ENCODE measurements at regions not wholly inside any gene's neighbourhood (a gene's known extent, or its start where the extent isn't known, plus 50 kb on each side); places are given as distances from the start of the nearest gene placed in this dataset.
"Not testable (repeated sequence)": the region's sequence is repeated elsewhere in the genome, so short reads cannot be mapped to it uniquely, and the experiment has no call there.

DNA sequence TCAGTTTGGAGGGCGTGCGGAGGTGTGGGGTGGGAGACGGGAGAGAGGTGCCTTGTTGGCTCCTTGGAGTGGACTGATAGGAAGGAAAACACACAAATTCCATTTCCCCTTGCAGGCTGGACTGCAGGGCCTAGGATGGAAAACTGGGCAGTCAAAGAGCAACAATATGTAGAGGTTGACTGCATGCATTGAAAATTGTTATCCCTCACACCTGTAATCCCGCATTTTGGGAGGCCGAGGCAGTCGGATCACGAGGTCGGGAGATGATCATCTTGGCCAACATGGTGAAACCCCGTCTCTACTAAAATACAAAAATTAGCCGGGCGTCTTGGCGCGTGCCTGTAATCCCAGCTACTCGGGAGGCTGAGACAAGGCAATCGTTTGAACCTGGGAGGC is 128.2 kb downstream of the PPIAL4G start:
- DNase-seq, result no peak

DNA sequence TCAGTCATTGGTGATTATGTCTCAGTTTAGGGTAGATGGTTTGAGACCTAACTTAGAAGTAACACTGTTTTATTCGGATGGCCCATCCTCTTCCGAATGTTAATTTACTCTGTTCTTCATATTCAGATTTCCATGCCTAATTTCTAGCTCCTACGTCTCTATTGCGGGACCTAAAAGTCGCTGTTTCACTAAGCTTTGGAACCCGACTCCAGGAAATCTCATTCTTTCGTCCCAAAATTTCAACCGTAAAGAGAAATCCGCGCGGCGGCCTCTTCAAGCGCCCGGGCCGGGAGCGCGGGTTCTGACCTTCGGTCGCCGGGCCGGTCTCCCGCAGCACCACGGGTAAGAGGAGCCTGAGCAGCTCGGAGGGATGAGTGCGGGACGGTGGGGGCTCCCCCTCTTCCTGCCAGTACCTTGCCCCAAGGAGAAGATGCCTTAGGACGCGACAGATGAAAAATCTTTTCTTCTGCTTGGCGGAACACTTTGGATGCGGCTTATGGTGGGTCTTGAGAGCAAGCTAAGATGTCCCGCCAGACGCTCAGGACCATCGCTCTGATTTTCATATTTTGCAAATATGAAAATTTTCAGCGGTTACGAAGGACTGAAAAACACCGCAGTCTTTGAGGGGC is 128.7 kb downstream of the PPIAL4G start:
- no peak for DNase-seq

DNA sequence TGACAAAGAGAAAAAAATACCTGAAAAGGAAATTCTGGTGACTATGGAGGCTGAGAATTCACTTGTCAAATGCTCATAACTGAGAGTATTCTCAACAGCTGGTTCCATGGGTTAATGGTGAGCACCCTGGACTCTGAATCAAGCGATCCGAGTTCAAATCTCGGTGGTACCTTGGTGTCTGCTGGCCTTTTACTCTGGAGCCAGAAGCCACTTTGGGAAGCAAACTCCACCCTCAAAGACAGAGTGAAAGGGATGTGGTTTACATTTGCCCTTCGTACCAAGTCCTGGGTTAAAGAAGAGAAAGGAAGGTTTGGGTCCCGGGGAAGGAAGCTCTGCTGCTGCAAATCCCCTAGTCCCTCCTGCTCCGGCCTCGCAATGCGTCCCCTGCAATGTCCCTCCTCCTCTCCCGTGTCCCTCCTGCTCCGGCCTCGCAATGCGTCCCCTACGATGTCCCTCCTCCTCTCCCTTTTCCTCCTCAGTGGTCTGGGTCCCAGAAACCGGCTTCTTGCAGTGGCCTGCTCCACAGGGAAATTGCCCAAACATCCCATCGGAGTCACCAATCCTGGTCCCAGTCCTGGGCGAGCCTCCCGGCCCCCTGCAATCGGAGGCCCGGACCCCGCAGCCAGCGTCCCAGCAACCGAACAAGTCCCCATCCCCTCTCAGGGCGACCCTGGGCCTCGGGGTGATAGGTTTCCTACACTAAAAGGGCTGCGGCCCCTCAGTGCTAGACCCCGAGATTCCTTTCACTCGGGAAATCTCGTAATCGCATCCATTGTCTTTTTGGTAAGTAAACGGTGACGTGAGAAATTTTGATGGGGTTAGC is 129.4 kb downstream of the PPIAL4G start:
- no peak for DNase-seq

DNA sequence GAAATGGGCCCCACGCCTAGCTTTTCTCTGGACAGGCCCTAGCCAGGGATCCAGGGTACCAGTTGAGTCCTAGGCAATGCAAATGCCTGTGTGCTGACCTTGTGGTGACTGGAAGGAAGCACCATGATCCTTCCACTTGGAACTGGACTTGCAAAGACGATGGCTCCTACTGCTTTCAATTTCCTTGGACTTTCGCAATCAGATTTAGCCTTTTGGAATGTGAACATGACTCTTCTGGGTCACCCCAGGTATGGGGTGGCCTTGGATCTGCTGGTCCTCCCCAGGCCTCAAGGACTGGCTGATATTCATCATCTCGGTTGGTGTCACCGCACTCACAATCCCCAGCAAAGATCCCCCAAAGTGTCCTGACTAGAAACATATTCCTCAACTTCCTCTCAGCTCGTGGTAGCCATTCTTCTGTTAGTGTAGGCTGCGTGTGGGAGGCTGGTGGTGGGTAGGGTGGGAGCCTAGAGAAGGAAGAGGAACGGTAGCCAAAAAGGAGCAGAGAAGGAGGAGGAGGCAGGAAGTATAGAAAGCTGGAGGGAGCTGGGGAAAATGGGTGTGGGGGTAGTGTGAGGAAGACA is 130.5 kb downstream of the PPIAL4G start:
- DNase-seq, result no peak

DNA sequence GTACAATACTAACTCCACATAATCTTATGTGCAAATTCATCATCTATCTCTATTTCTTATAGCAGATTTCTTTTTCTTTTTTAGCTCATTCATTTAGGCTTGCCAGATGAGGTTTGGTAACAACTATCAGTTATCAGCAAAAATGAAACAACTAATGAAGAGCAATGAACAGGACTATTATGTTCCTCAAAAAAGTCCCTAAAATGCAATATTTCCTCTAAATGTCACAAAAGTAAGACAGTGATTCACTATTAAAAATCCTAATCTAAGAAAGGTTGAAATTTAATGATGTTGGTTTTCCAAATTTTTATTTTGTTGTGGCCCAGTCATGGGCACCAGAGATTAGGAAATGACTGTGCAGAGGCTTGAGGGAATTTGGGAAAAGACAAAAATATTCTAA is 135.3 kb downstream of the PPIAL4G start:
- DNase-seq, result no peak

DNA sequence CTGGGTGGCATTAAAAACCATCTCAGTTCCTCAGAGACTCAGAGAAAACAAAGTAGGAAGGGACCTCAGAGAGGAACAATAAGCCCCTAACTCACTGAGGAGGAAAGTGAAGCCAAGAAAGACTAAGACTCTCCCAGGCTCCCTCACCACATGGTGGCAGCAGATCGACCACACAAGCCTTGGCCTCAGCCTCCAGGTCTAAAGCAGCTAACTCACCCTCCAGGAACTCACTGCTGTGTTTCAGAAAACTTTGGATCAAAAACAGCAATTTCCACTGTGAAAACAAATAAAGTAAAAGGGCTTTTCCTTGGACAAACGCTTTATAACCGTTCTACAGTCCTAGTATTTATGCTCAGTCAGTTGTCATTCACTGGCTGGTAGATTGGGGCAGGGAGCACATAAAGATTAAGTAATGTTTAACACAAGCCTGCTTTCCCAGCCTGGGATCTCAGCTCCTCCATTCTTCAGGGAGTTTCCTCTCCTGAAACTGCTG is 137.4 kb downstream of the PPIAL4G start:
- DNase-seq, result not testable (repeated sequence)

DNA sequence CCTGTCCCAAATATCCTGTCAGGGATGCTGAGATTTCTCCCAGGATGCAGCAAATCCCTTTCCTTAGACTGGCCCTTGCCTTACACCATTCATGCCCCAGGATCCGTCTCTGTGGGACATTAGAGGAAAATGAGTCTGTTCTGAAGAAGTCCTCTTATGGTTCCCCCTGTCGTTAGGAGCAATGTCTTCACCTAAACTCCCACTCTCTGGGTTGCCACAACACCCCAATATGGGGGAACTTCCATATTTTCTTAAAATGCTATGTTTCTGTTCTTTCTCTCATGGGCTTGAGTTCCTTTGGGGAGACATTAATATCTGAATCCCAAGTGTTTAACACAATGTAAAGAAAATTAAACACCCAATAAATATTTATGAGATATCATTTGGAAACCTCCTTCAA is 138.5 kb downstream of the PPIAL4G start:
- DNase-seq, result not testable (repeated sequence)

DNA sequence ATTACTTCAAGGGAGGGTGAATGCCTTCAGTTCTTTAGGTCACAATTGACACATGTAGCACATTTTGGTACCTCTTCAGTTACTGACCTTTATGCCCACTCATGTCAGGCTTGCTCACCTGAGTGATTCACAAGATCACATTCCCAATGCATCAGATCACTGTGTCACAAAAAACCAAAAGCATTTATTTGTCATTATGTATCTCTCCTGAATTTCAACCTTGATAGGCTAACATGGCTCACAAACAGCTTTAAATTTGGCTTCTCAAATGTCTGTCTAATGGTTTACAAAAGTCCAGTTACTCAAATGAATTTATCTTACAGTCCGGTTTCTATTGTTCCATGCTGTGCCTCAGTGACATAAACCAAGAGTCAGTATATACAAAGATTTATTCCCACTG is 141.4 kb downstream of the PPIAL4G start:
- not testable (repeated sequence) for DNase-seq

DNA sequence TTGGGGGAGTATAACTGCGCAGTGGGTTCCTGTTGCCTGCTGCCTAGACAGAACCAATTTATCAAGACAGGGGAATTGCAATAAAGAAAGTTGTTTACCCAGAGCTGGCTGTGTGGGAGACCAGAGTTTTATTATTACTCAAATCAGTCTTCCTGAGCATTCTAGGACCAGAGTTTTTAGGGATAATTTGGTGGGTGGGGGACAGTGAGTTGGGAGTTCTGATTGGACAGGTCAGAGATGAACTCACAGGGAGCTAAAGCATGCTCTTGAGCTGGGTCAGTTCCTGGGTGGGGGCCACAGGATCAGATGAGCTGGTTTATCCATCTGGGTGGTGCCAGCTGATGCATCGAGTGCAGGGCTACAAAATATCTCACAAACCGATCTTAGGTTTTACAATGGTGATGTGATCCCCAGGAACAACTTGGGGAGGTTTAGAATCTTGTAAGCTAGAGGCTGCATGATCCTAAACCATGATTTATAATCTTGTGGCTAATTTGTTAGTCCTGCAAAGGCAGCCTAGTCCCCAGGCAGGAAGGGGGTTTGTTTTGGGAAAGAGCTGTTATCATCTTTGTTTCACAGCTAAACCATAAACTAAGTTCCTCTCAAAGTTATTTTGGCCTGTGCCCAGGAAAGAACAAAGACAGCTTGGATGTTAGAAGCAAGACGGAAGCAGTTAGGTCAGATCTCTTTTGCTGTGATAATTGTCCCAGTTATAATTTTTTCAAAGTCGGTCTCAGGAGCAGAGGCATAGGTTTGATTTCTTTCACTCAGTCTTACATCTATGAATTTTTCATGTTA is 146.8 kb downstream of the PPIAL4G start:
- not testable (repeated sequence) for DNase-seq

DNA sequence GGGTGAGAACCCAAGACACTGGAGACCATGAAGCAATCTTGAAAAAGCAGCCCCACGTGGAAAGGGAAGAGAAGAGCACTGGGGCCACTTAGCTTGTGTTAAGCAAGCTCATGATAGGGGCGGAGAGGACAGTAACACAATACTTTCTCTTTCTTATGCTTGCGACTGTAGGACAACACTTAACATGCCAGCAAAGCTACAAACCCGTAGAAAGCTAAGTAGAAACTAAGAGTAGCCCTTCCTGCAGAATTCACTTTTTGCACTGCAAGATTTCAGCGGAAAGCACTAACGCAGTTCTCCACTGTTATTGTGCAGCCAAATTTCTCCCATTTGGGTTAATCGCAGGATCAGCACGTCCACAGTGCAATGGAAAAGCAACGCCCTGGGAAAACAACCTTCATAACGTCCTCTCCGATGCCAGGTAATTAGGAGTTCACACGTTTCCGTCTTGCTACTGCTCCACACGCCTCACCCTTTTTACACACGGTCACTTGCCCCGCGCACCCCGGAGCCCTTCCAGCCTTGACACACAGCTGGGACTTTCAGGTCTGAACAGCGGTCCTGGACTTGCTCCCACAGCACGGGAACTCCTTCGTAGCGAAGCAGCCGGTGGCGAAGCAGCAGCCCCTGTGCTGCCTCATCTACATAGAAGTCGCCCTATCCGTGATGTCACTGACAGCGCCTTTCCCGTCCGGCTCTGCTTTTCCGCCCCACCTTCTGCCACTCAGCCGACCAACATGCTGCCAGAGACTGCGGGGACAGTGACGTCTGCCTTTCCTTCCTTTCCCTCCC is 148.6 kb downstream of the PPIAL4G start:
- DNase-seq, result peak; percentile 73

DNA sequence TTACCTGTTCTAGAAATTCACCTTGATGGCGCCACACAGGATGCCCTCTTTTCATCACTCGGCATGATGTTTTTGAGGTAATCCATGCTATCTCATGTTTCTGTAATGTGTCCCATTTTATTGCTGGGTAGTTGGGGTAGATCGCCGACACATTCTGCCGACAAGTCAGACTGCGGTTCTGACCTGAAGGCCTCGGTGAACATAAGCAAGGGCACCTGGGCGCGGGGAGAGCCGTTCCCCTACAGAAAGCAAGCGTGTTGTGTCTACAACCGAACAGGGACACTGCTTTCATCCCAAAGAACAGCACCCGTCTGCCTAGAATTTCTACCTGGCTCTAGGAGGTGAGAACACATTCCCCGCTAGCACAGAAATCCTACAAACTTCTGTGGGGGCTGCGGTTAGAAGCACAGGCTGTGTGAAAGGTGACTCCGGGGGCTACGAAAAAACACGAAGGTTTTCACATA is 149.2 kb downstream of the PPIAL4G start:
- no peak for DNase-seq

DNA sequence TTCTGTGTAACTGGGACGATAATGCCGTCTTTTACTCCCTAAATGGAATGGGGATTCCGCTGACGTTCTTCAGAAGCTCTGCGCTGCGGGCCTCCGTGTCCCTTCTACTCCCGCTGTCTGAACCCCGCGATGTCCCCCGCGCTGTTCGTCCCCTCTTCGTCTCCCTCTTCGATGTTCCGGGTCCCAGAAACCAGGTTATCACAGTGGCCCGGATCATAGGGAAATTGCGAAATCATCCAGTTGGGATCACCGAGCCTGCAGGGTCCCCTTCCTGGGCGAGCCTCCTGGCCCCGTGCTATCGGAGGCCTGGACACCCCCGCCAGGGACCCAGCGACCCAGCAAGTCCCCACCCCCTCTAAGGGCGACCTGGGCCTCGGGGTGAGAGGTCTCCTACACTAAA is 154.2 kb downstream of the PPIAL4G start:
- DNase-seq, result no peak

DNA sequence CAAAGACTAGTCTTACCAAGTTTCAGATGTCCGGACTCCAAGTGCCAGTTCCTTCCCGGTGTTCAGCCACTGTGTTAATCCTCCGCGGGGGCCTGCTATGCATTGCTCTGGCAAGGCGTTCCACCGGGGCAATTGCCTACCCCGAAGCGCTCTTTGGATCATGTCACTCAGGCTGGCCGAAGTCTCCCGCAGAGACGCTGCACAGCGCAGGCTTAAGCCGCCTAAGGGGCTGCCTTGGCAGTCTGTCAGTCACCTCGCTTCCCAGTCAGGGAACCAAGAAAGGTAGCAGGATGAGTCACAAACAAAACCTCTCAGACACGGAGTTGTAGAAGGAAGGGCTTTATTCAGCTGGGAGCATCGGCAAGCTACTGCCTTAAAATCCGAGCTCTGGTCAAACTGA is 158.1 kb downstream of the PPIAL4G start:
- DNase-seq, result not testable (repeated sequence)

DNA sequence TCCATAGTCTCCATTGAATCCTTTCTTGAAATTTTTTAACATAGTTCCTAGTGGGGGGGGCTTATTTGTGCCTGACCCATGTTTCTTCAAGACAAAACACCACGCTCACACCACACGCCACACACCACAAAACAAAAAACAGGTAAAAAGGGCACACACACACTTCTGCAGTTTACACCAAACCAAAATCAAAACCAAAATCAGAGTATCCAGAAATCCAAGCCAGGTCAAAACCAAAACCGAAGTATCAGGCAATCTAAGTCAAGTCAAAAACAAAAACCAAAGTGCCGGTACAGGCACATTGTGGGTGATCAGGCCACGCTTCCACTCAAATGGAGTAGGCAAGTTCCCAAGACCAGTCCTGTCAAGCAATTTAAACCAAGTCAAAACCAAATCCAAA is 158.6 kb downstream of the PPIAL4G start:
- DNase-seq, result not testable (repeated sequence)

DNA sequence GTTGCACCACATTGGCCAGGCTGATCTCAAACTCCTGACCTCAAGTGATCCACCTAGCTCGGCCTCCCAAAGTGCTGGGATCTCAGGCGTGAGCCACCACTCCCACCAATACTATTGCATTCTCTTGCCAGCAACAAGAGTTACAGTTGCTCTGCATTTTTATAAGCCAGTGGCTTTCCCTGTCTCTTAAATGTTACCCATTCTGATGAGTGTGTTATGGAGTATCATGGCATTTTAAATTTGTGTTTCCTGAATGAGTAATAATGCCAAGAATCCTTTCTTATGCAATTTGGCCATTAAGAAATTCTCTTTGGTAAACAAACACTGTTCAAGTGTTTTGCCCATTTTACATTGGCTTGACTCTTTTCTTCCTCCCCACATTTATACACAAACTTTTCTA is 163.0 kb downstream of the PPIAL4G start:
- DNase-seq, result not testable (repeated sequence)

DNA sequence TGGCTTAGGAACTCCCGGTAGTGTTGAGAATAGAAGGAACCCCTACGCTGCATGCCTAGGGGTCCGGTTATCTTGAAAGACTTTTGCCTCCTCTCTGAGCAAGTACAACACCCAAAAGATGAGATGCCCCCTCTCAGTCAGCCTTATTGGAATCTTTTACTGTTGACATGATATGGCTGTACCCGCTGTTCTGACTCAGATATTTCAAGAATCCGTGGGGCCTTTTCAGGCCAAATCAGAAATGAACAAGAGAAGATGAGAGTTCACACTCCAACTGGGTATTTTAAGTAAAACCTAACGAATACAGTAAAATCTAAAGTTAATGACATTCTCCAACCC is 164.2 kb downstream of the PPIAL4G start:
- no peak for DNase-seq

DNA sequence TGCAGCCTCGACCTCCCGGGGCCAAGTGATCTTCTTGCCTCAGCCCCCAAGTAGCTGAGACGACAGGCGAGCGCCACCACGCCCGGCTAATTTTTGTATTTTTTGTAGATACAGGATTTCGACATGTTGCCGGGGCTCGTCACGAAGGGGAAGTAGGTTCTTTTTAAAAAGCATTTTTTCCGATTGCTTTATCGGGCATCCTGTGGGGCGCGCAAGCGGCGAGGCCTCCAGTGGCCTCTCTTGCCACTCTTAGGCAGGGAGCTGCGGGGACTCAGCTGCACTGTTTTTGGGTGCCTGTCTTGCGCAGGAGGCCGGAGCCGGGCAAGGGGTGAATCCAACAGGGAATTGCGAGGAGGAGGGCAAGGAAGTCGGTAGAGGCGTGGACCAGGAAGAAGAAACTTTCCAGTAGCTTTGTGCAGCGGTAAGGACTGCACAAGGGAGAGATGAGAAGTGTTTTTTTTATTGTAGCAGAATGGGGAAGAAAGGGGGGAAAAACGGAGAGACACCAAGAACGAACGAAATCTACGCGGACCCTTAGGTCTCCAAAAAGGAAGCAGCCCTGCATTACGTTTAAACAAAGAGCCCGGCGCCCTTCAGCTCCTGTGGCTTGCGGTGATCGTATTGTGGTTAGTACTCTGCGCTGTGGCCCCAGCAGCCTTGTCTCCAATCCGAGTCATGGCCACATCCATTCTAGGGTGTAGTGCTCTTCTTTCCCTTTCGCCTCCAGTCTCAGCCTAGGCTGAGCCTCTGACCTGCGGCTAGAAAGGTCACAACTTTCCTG is 164.8 kb downstream of the PPIAL4G start:
- DNase-seq, result peak; percentile 46

DNA sequence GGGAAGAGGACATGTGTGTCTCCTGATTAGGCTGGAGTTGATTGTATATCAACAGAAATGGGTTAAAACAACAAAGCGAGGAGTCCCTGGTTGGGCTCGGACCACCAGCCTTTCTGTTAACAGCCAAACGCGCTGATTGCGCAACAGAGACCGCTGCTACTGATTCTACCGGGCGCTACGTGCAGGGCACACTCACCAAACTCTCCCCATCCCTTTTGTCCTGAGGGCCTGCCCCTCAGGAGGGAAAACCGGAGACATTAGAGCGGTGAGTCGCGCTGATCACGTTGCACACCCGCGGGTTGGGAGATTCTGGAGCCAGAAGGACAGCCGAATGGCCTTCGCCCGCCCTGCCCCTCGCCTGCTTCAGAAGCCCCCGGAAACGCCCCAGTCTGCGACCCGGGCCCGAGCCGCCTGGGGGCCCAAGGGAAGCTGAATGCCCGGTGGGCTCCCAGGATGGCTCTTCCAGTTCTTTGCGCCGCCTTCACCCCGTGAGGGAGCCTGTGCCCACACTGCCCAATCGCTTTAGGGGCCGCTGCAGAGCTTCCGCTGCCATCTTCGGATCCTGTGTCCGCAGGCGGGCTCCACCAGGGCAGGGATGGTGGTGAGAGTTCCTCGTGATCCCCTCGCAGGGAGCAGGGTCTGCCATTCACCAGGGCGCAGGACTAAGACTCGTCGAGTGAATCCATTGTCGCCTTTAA is 165.4 kb upstream of the NBPF11 start:
- no peak for DNase-seq

DNA sequence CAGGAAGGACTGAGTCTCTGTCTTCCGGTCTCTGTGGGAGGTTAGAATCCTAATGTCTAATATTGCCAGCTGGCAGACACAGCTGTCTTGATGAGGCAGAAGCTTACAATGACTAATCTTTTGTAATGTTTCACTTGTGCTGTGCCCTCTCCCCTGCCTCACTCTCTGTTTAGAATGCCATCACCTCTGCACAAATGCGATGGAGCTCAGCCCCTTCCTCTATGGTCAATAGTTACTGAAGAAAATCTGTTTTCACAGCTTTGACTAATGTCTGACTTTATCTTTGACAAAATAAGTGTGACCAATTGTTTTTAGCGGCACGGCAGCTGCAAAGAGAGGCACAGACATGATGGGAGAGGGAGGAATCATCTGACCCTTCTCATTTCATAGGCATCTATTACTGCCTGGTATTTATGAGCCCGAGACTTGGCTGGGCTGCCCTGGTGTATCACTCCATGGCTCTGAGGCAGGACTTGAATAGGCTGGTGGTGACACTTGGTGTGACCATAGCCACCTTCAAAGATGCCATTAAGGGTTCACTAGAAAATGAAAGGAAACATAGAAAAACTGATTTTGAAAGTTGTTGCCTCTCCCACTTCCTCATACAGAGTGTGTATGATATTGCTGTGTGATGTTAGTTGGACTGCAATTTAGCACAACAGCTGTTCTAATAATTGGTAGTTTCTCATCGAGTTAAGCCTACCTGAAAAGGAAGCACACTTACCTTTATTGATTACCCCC is 163.2 kb upstream of the NBPF11 start:
- DNase-seq, result no peak

DNA sequence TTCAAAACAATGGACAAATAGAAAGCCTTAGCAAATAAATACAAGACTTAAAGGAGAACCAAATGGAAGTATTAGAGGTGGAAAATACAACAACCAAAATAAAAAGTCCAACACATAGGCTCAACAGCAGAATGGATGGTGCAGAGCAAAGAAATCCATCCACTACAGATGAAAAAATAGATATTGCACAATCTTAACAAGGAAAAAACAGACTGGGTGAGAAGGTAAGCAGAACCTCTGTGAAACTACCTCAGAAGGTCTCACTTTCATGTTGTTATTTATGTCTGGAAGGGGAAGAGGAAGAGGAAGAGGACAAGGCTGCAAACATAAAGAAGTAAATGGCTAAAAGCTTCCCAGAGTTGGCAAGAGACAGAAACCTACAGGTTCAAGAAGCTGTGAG is 158.7 kb upstream of the NBPF11 start:
- DNase-seq, result no peak
